HEK293 (cell line): ENCODE measurements at regions not wholly inside any gene's neighbourhood (a gene's known extent, or its start where the extent isn't known, plus 50 kb on each side); places are given as distances from the start of the nearest gene placed in this dataset.

ENCODE experiments used
- CTCF ChIP-seq: fragments of 450-650 bp; formaldehyde crosslinking; IDR thresholded peaks from 2 replicates; pipeline ENCODE4 v1.5.1; 2016; ENCODE audit warnings: missing biosample characterization, missing genetic modification characterization
- GLI2 ChIP-seq: fragments of 450-650 bp; formaldehyde crosslinking; IDR thresholded peaks from 2 replicates; pipeline ENCODE4; 2017; ENCODE audit warnings: missing biosample characterization, missing genetic modification characterization, low read depth, borderline replicate concordance
- KLF1 ChIP-seq: fragments of 450-650 bp; formaldehyde crosslinking; IDR thresholded peaks from 2 replicates; pipeline ENCODE4 v1.5.1; 2016; ENCODE audit warnings: missing biosample characterization, missing genetic modification characterization

- TF ChIP-seq GLI2 (tag by site-specific recombination) (no peak), CTCF (no peak), KLF1 (tag by site-specific recombination) (no peak)
Measured at GRCh38 chr12:74953697-74954096, 255.9 kb downstream of the KCNC2 start.
